MM.1S (cell line): ENCODE measurements at regions not wholly inside any gene's neighbourhood (a gene's known extent, or its start where the extent isn't known, plus 50 kb on each side); places are given as distances from the start of the nearest gene placed in this dataset.

Experiments
- DNase-seq: peaks from one replicate; pipeline ENCODE4 v3.0.0-alpha.2; 2015
- H2AFZ ChIP-seq: fragments of 300-600 bp; sonication (generic); 2 replicates; pipeline ENCODE4 v1.6.0; 2016; ENCODE audit warnings: antibody characterized with exemption, low read length
- H3F3A ChIP-seq: fragments of 300-600 bp; sonication (generic); 2 replicates; pipeline ENCODE4 v1.6.1; 2016; ENCODE audit warnings: mild to moderate bottlenecking, antibody characterized with exemption, low read length, moderate library complexity, mixed read lengths; ENCODE audit not compliant: insufficient read depth
- H3K27ac ChIP-seq: fragments of 300-600 bp; sonication (generic); 2 replicates; pipeline ENCODE4 v1.5.1; 2016; ENCODE audit warnings: mild to moderate bottlenecking, low read length
- H3K27me3 ChIP-seq: fragments of 300-600 bp; sonication (generic); replicated peaks from 2 replicates; pipeline ENCODE4 v1.6.0; 2016; ENCODE audit warnings: low read length; ENCODE audit not compliant: insufficient read depth
- H3K36me3 ChIP-seq: fragments of 300-600 bp; sonication (generic); replicated peaks from 2 replicates; pipeline ENCODE4 v1.6.1; 2016; ENCODE audit warnings: mild to moderate bottlenecking, low read length, mixed read lengths; ENCODE audit not compliant: insufficient read depth
- H3K4me1 ChIP-seq: fragments of 300-600 bp; sonication (generic); 2 replicates; pipeline ENCODE4 v1.6.1; 2016; ENCODE audit warnings: low read length, mixed read lengths
- H3K4me2 ChIP-seq: fragments of 300-600 bp; sonication (generic); 2 replicates; pipeline ENCODE4 v1.6.0; 2016; ENCODE audit warnings: low read depth, low read length
- H3K4me3 ChIP-seq: fragments of 300-600 bp; sonication (generic); 2 replicates; pipeline ENCODE4 v1.5.1; 2016; ENCODE audit warnings: low read length, mixed read lengths
- H3K79me2 ChIP-seq: fragments of 300-600 bp; sonication (generic); 2 replicates; pipeline ENCODE4 v1.6.1; 2016; ENCODE audit warnings: mixed run types, low read length, mixed read lengths
- H3K9ac ChIP-seq: fragments of 300-600 bp; sonication (generic); 2 replicates; pipeline ENCODE4 v1.6.1; 2016; ENCODE audit warnings: low read length, mixed read lengths
- H3K9me2 ChIP-seq: fragments of 300-600 bp; sonication (generic); replicated peaks from 2 replicates; pipeline ENCODE4 v1.6.1; 2016; ENCODE audit warnings: mild to moderate bottlenecking, low read length, mixed read lengths; ENCODE audit not compliant: insufficient read depth
- H3K9me3 ChIP-seq: fragments of 300-600 bp; sonication (generic); replicated peaks from 2 replicates; pipeline ENCODE4 v1.6.1; 2016; ENCODE audit warnings: mild to moderate bottlenecking, low read length, mixed read lengths; ENCODE audit not compliant: insufficient read depth
- H4K20me1 ChIP-seq: fragments of 300-600 bp; sonication (generic); 2 replicates; pipeline ENCODE4 v1.6.1; 2016; ENCODE audit warnings: mild to moderate bottlenecking, low read length, moderate library complexity, mixed read lengths; ENCODE audit not compliant: insufficient read depth
- CTCF ChIP-seq: fragments of 300-600 bp; sonication (generic); IDR thresholded peaks from 2 replicates; pipeline ENCODE4 v1.5.1; 2016; ENCODE audit warnings: antibody characterized with exemption, low read length, mixed read lengths
- EZH2 ChIP-seq: fragments of 300-600 bp; sonication (generic); optimal IDR thresholded peaks from 2 replicates; pipeline ENCODE3; 2017; ENCODE audit warnings: low read depth, mild to moderate bottlenecking, antibody characterized with exemption, low read length, mixed read lengths
- EZH2phosphoT487 ChIP-seq: fragments of 300-600 bp; sonication (generic); IDR thresholded peaks from 2 replicates; pipeline ENCODE4 v1.6.1; 2018; ENCODE audit warnings: antibody characterized with exemption, low read length

- Histone ChIP-seq H3F3A (no peaks in the 10 kb centered on the region), H3K9ac (no peak overlapping the region), H3K27me3 (no peaks in the 10 kb centered on the region), H4K20me1 (no peaks in the 10 kb centered on the region), H3K27ac (no peak overlapping the region), H2AFZ (no peak overlapping the region), H3K4me1 (no peaks in the 10 kb centered on the region), H3K9me2 (no peaks in the 10 kb centered on the region), H3K36me3 (no peaks in the 10 kb centered on the region), H3K4me3 (no peak overlapping the region), H3K79me2 (no peaks in the 10 kb centered on the region), H3K4me2 (no peak overlapping the region), H3K9me3 (no peaks in the 10 kb centered on the region)
- TF ChIP-seq EZH2 (no peak), EZH2phosphoT487 (no peak), CTCF (no peak)
- DNase-seq: no peak
Measured at GRCh38 chr5:169460123-169460522, 123.5 kb upstream of the SPDL1 start.

GRCh38 chr5:169458221-169458620 is 125.4 kb upstream of the SPDL1 start:
- no peaks in the 10 kb centered on the region for H3K9me3 ChIP-seq
- H3F3A ChIP-seq: no peaks in the 10 kb centered on the region
- DNase-seq: no peak
- H3K9me2 ChIP-seq: no peaks in the 10 kb centered on the region
- H3K36me3 ChIP-seq: no peaks in the 10 kb centered on the region
- H3K4me2 ChIP-seq: no peak overlapping the region
- no peak overlapping the region for H2AFZ ChIP-seq
- no peak for TF ChIP-seq EZH2
- TF ChIP-seq CTCF: no peak
- TF ChIP-seq EZH2phosphoT487: no peak
- H3K27me3 ChIP-seq: no peaks in the 10 kb centered on the region
- no peaks in the 10 kb centered on the region for H4K20me1 ChIP-seq
- H3K4me1 ChIP-seq: no peaks in the 10 kb centered on the region
- no peaks in the 10 kb centered on the region for H3K79me2 ChIP-seq
- H3K4me3 ChIP-seq: no peak overlapping the region
- no peak overlapping the region for H3K9ac ChIP-seq
- H3K27ac ChIP-seq: no peak overlapping the region

- no peaks in the 10 kb centered on the region for H3K79me2 ChIP-seq
- DNase-seq: no peak
- H3K9ac ChIP-seq: no peak overlapping the region
- no peak overlapping the region for H3K27ac ChIP-seq
- no peak overlapping the region for H3K4me2 ChIP-seq
- no peaks in the 10 kb centered on the region for H3K9me2 ChIP-seq
- H3K4me3 ChIP-seq: no peak overlapping the region
- H3K4me1 ChIP-seq: no peaks in the 10 kb centered on the region
- no peaks in the 10 kb centered on the region for H4K20me1 ChIP-seq
- no peaks in the 10 kb centered on the region for H3K36me3 ChIP-seq
- H3K9me3 ChIP-seq: no peaks in the 10 kb centered on the region
- no peak for TF ChIP-seq EZH2phosphoT487
- no peak for TF ChIP-seq CTCF
- TF ChIP-seq EZH2: no peak
- no peaks in the 10 kb centered on the region for H3F3A ChIP-seq
- H2AFZ ChIP-seq: no peak overlapping the region
- H3K27me3 ChIP-seq: no peaks in the 10 kb centered on the region
Measured at GRCh38 chr5:169450464-169450863, 133.1 kb upstream of the SPDL1 start.

- no peaks in the 10 kb centered on the region for H3K9me3 ChIP-seq
Measured at GRCh38 chr5:169448826-169449225, 134.7 kb upstream of the SPDL1 start.

More at GRCh38 chr5:169448826-169449225, 134.7 kb upstream of the SPDL1 start:
- no peak overlapping the region for H3K9ac ChIP-seq
- H3K4me2 ChIP-seq: no peak overlapping the region
- no peaks in the 10 kb centered on the region for H3K9me2 ChIP-seq
- no peak for TF ChIP-seq EZH2phosphoT487
- no peak for TF ChIP-seq EZH2
- no peak for TF ChIP-seq CTCF
- no peak for DNase-seq
- H3F3A ChIP-seq: no peaks in the 10 kb centered on the region
- no peak overlapping the region for H3K4me3 ChIP-seq
- no peaks in the 10 kb centered on the region for H3K27me3 ChIP-seq
- H4K20me1 ChIP-seq: no peaks in the 10 kb centered on the region
- H3K27ac ChIP-seq: no peak overlapping the region
- no peaks in the 10 kb centered on the region for H3K79me2 ChIP-seq
- H3K36me3 ChIP-seq: no peaks in the 10 kb centered on the region
- no peaks in the 10 kb centered on the region for H3K4me1 ChIP-seq
- H2AFZ ChIP-seq: no peak overlapping the region
